ENCODE measurements at regions not wholly inside any gene's neighbourhood (a gene's known extent, or its start where the extent isn't known, plus 50 kb on each side); places are given as distances from the start of the nearest gene placed in this dataset.

GRCh38 chr5:118070041-118070440 lies 918.3 kb downstream of the DTWD2 start:
- Histone ChIP-seq H3K4me2 (no peak overlapping the region), H3K9me3 (0 out of 3 replicates have a peak, but pooled peaks cover 4% of the 10 kb centered on the region), H3K27ac (no peak overlapping the region), H3K4me1 (no peaks in the 10 kb centered on the region), H3K4me3 (no peak overlapping the region)
- ATAC-seq (no peak), DNase-seq (ENCODE audit: low read depth in 1 of 2, low spot score in 1 of 2) (no peak), FAIRE-seq (no peak)
- 0% methylated on average over 2 of the region's 2 CpGs for WGBS (ENCODE audit: missing lambda C conversion rate)
- TF ChIP-seq PHF8 (IDR thresholded peaks at IDR 0.05; ENCODE audit: borderline replicate concordance, low read depth) (no peak), SREBF2 (IDR thresholded peaks at IDR 0.05) (no peak), POLR2AphosphoS2 (conservative IDR thresholded peaks at IDR 0.05; ENCODE audit: low read length) (no peak), EP300 (IDR thresholded peaks at IDR 0.05) (no peak), GATA3 (IDR thresholded peaks at IDR 0.05; ENCODE audit: borderline replicate concordance) (no peak), REST (IDR thresholded peaks at IDR 0.05) (no peak), BHLHE40 (IDR thresholded peaks at IDR 0.05; ENCODE audit: low read depth, low read length) (no peak), MAZ (IDR thresholded peaks at IDR 0.05; ENCODE audit: borderline replicate concordance, low read depth, low read length) (no peak), HMGXB4 (CRISPR knock-in tag; IDR thresholded peaks at IDR 0.05; ENCODE audit: borderline replicate concordance) (no peak), CHD2 (IDR thresholded peaks at IDR 0.05; ENCODE audit: low read length, partially characterized antibody) (no peak), HOXB5 (CRISPR knock-in tag; IDR thresholded peaks at IDR 0.05) (no peak), HOXA7 (CRISPR knock-in tag; IDR thresholded peaks at IDR 0.05) (no peak), FOSB (CRISPR knock-in tag; IDR thresholded peaks at IDR 0.05) (no peak), FOSL2 (IDR thresholded peaks at IDR 0.05) (no peak), FOSL2 (CRISPR knock-in tag; IDR thresholded peaks at IDR 0.05) (no peak), FOXS1 (CRISPR knock-in tag; IDR thresholded peaks at IDR 0.05) (no peak), E2F6 (IDR thresholded peaks at IDR 0.05; ENCODE audit: borderline replicate concordance, low read depth) (no peak), BCL3 (IDR thresholded peaks at IDR 0.05) (no peak), ZNF302 (CRISPR knock-in tag; IDR thresholded peaks at IDR 0.05) (no peak), USF2 (IDR thresholded peaks at IDR 0.05) (no peak), KDM1A (IDR thresholded peaks at IDR 0.05; ENCODE audit: low read depth) (no peak)
- ChIA-PET CTCF (no interaction called here), POLR2A (no interaction called here)
